GM12872 (cell line): ENCODE measurements at regions not wholly inside any gene's neighbourhood (a gene's known extent, or its start where the extent isn't known, plus 50 kb on each side); places are given as distances from the start of the nearest gene placed in this dataset.

Experiments used
- TF ChIP-seq, protein P1 (sequence below): IDR thresholded peaks from 3 replicates; pipeline ENCODE4 v1.5.1; 2011; ENCODE audit warnings: low read depth, mild to moderate bottlenecking, low read length, moderate library complexity; ENCODE audit not compliant: insufficient read depth

DNA sequence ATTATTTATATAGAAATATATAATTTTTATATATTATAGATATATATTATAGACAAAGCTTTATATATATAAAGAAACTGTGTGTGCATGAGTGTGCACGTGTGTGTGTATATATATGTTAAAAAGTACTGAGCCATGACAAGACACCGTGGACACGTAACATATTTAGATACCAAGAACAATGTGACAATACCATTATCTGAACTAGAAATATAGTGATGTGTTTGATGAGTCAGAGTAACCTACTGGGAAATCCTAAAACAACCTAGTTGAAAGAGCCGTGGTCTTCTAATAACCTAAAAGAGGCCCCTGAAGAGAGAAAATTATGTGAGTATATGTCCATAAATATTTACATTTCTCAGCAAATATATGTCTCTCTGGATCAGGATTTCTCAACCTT lies 50.7 kb upstream of the ITGB8 start:
- TF ChIP-seq, protein P1, sequence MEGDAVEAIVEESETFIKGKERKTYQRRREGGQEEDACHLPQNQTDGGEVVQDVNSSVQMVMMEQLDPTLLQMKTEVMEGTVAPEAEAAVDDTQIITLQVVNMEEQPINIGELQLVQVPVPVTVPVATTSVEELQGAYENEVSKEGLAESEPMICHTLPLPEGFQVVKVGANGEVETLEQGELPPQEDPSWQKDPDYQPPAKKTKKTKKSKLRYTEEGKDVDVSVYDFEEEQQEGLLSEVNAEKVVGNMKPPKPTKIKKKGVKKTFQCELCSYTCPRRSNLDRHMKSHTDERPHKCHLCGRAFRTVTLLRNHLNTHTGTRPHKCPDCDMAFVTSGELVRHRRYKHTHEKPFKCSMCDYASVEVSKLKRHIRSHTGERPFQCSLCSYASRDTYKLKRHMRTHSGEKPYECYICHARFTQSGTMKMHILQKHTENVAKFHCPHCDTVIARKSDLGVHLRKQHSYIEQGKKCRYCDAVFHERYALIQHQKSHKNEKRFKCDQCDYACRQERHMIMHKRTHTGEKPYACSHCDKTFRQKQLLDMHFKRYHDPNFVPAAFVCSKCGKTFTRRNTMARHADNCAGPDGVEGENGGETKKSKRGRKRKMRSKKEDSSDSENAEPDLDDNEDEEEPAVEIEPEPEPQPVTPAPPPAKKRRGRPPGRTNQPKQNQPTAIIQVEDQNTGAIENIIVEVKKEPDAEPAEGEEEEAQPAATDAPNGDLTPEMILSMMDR, result no peak

DNA sequence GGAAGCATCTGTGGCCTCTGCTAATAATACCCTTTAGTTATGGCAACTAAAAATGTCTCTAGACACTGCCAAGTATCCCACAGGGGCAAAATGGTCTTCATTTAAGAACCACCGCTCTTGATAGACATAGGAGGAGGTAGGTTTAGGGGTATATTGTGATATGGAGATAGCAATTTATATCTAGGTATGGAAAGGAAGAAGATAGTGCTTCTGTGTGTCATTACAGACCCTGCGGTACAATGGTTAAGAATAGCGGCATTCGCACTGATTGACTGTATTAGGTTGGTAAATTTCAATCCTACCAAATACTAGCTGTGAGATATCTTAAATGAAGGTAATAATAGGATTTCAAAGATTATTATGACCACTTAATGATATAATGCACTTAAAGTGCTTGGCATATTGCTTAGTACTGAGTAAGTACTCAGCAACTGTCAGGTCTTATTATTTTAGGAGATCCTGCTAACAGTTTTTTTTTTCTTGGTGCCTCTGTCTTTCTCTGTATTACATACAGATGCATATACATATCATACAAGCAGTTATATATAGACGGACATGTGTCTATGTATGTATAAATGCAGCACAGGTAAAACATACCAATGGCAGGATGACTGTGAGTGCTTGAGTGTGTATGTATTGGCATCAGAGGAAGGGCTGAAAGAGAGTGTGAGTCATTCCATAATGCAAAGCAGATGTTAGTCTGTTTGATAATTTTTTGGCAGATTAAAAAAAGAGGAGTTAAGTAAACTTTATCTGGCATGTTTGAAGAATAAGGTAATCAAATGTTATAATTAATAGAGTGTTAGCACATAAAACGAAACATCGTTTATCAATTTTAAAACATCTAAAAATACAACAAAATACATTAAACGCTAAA lies 50.0 kb upstream of the ITGB8 start:
- TF ChIP-seq, protein P1, result no peak
